Posterior cingulate gyrus (tissue), 11 donors: ENCODE measurements at regions not wholly inside any gene's neighbourhood (a gene's known extent, or its start where the extent isn't known, plus 50 kb on each side); places are given as distances from the start of the nearest gene placed in this dataset.
"Not testable (repeated sequence)": the region's sequence is repeated elsewhere in the genome, so short reads cannot be mapped to it uniquely, and the experiment has no call there.

Source experiments
- DNase-seq, 10 donors: peaks; one replicate each; pipeline versions ENCODE4 v3.0.0 to v3.0.0-alpha.2; 2020 to 2021; ENCODE audit warnings: mixed read lengths in 3 of 10
- intact Hi-C: fragments of 100-400 bp; cut with DNase I; formaldehyde crosslinking; loops from one replicate; pipeline ENCODE4 v1.15.1; 2023

DNA sequence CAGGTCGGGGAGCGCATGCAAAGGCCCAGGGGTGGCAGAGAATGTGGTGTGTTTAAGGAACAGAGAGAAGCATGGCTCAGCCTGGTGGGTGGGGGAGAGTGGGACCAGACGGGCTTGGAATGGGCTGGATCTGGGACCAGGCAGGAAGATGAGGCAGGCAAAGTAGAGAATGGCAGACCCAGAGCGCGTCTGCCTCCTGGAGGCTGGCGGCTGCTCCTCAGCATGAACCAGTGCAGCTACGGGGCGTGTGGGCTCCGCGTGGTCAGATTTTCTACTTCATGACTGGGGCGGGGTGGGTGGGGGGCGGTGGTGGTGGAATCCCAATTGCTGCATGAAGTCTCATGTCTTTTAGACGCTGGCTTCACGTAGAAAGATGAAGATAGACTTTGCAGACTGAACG is 135.6 kb downstream of the TFAP2C start:
- intact Hi-C loops = no loop called here

DNA sequence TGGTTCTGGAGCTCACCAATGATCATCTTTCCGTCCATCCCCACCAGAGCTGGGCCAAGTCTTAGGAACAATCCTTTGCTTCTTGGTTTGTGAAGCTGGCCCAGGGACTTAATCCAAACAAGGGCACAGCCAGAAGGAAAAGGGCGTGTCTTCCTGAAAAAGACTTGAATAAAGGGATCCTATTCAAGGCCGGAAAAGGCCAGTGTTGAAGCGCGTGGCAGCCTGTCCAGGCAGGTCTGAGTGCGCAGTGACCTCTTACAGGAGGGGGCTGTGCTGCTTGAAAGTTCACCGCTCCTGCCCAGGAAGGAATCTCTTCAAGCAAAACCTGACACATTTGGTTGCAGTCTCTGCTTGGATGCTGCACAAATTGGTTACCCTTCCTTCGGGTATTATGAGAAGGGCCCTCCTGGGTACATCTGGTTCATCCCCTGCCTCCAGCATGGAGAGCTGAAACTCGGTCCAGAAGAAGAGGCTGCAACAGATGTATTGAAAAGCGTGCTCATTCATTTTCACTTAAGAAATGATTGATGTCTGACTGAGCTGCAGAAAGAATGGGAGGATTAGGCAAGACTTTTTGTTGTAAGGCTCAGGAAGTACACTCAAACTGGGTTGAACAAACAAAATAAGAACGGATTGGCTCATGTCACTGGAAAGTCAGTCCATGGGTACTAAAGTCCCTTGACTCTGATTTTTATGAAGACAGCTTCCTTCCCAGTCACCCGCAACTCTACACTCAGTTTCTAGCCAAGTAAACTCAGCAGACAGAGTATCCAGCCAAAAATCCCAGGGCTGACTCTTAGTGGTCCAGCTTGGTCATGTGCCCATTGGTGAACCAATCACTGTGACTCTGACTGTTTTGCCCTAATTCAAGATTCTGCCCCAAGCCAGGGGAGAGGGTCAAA is 136.3 kb downstream of the TFAP2C start:
- intact Hi-C loops = no loop called here
- DNase-seq = no peak

More for the DNA sequence above, 135.6 kb downstream of the TFAP2C start:
- no peak for DNase-seq

DNA sequence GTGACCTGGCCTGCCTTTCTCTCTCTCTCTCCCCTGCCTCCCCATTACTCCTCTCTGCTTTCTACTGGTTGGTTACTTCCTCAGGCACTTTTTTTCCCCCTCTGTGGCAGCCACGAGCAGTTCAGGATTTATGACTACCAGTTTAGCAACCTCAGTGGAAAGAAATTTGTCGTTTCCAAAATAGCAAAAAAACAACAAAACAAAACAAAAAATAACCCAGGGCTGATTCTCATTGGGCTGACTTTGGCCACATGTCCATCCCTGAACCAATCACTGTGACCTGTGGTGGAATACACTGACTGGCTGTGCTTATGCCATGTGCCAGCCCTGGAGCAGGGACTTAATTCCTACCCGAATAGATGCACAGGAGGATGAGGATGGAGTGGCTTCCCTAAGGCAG is 137.4 kb downstream of the TFAP2C start:
- DNase-seq = no peak
- intact Hi-C loops = no loop called here

DNA sequence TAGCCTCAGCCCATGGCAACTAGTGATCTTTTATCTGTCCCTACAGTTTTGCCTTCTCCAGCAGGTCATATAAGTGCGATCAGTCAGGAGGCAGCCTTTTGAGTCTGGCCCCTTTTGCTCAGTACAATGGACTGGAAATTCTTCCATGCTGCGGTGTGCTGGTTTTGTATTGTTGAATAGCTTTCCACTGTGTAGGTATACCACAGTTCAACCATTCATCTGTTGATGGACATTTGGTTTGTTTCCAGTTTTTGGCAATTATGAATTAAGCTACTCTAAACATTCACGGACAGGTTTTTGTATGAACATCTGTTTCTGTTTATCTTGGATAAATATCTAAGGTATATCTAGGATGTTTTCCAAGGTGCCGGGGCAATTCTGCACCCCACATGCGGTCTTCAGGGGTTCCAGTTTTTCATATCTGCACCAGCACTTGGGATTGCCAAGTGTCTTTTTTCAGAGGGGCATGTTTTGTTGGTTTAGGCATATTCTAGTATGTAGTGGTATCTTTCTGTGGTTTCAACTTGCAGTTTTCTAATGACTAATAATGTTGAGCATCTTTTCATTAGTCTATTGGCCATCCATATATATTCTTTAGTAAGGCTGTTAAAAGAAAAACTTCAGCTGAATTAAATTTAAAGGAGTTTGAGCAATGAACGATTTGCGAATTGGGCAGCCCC is 141.0 kb downstream of the TFAP2C start:
- DNase-seq = no peak
- intact Hi-C loops = no loop called here

DNA sequence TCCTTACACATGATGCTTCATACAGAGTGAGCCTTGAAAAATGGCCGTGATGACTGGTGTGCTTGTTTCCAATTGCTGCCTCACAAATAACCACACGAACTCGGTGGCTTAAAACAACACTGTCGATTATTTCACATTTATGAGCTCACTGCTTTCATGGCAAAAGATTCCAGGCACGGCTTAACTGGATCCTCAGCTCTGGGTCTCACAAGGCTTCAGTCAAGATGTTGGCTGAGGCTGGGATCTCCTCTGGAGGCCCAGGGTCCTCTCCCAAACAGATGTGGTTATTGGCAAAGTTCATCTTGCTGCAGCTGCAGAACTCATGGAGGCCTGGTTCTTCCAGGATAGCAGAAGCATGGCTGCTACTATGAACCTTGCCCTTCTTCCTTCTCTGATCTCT is 144.6 kb downstream of the TFAP2C start:
- no peak for DNase-seq
- intact Hi-C loops = no loop called here

DNA sequence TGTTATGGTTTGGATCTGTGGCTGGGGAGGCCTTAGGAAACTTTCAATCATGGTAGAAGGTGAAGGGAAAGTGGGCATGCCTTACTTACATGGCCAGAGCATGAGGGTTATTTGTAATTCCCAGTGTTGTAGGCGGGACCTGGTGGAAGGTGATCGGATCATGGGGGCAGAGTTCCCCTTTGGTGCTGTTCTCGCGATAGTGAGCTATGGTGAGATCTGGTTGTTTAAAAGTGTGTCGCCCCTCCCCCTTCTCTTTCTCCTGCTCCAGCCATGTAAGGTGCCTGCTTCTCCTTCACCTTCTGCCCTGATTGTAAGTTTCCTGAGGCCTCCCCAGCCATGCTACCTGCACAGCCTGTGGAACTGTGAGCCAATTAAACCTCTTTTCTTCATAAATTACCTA is 145.8 kb downstream of the TFAP2C start:
- intact Hi-C loops = no loop called here
- DNase-seq = no peak

DNA sequence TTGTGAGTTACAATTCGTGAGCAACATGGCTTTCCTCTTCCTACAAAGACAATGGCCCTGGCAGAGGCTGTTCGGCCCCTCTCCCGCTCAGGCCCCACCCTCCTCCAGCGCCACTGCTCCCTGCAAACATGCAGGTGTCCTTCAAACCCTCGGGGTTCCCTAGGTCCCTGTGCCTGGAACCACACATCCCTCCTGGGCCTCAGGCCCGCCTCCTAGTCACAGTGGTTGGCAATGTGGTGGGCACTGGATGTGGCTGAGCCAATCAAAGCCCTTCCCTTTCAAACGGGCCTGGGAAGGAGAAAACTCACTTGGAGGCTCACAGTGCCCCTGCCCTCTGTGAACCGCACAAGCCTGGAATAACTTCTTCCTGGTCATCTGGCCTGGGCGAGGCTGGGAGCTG is 147.2 kb downstream of the TFAP2C start:
- intact Hi-C loops = no loop called here
- DNase-seq = no peak

DNA sequence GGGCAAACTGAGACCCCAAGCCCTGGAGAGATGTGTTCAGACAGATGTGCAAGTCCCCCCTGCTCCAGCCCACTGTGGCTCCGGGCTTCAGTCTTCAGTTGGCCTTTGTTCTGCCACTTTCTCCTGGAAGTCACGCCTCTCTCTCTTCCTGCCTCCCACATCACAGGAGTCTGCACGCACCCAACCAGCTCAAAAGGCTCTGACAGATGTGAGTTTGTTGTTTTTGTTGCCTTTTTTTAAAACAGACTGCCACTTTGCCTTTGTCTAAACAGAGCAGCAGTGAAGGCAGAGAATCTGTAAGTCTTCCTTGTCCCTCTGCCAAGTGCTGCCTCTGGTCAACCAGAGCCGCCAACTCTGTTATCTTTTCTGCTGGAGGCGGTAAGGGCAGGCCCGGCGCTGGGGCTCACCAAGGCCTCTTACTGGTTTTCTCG is 149.7 kb downstream of the TFAP2C start:
- no peak for DNase-seq
- intact Hi-C loops = no loop called here

DNA sequence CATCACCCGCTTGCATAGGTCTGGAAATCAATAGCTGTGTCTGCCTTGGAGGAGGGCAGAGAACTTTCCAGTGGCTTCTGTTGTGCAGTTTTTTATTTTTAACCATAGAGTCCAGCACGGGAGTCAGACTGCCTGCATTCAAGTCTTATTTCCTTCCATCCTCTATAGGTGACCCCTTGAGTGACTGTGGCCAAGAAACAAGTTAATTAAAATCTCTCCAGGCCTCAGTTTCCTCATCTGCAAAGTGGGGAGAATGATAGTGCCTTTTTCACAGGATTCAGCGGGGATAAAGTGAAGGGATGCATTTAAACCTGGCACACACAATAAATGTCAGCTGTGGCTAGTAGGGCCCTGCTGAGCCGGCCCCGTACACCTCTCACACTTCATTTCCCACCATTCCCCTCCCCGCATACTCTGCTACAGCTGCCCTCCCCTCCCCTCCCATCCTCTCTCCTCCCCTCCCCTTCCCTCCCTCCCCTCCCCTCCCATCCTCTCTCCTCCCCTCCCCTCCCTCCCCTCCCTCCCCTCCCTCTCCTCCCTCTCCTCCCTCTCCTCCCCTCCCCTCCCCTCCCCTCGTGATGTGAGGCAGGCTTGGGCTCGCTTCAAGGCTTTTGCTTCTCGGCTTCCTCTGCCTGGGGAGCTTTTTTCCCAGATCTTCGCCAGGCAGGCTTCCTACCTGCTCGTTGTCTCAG is 150.5 kb downstream of the TFAP2C start:
- DNase-seq = no peak
- intact Hi-C loops = no loop called here

DNA sequence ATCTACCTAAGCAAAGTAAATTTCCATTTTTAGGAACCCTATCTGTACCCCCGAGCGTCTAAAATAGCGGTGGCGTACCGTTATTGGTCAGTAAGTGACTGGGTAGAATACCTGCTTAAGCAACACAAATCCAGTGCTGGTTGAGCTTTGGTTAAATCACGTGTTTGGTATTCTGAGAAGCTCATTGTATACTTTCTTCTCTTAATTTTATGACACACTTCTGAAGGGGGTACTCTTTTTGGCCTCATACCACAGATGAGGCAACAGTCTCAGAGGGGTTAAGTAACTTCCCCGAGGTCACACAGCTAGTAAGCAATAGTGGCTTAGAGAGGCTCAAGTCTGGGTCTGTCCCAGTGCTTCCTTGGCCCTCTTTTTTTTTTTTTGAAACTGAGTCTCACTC is 151.2 kb downstream of the TFAP2C start:
- DNase-seq = no peak
- intact Hi-C loops = no loop called here

DNA sequence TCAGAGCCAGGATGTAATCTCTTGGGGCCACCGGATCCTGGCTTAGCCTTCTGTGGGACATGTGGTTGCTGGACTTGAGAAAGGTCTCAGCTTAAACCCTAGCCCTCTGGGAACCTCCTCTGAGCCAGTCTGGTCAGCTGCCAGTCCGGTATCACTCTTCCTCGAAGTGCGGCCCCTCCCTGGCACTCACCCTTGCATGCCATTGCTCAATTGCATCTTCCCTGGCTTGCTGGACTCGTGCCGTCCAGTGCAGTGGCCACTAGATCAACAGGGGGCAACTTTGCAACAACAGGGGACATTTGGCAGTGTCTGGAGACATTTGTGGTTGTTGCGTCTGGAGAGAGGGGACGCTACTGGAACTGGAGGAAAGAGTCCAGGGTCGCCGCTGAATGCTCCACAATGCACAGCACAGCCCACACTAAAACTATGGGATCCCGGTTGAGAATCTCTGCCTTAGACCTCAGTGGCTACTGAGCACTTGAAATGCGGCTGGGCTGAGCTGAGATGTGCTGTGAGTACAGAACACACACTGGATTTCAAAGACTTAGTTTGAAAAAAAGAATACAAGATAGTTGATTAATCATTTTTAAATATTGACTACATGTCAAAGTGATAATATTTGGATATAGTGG is 152.1 kb downstream of the TFAP2C start:
- DNase-seq = no peak
- intact Hi-C loops = no loop called here

DNA sequence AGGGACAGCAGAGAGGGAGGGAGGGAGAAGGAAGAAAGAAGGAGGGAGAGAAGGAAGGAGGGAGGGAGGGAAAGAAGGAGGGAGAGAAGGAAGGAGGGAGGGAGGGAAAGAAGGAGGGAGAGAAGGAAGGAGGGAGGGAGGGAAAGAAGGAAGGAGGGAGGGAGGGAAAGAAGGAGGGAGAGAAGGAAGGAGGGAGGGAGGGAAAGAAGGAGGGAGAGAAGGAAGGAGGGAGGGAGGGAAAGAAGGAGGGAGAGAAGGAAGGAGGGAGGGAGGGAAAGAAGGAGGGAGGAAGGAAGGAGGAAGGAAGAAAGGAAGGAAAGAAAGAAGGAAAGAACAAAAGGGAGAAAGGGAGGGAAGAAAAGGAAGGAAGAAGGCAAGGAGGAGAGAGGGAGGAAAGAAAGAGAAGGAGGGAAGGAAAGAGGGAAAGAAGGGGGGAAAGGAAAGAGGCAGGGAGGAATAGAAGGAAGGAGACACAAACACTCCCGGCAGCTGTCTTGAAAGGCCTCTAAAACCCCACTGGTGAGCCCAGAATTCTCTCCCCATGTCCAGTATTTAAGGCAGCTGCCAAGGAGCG is 153.0 kb downstream of the TFAP2C start:
- intact Hi-C loops, DNase-seq: not testable (repeated sequence)

DNA sequence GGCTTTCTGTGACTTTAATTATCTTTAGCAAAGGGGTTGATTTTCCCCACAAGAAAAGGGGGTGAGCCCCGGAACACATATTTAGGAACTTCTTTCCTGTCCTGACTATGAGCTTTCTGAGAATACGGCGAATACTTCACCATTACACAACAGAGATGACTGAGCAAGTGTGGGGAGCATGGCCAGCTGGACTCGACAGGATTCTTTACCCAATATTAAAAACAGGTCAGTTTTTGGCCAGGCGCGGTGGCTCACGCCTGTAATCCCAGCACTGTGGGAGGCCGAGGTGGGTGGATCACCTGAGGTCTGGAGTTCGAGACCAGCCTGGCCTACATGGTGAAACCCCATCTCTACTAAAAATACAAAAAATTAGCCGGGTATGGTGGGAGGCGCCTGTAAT is 153.7 kb downstream of the TFAP2C start:
- DNase-seq = not testable (repeated sequence)

DNA sequence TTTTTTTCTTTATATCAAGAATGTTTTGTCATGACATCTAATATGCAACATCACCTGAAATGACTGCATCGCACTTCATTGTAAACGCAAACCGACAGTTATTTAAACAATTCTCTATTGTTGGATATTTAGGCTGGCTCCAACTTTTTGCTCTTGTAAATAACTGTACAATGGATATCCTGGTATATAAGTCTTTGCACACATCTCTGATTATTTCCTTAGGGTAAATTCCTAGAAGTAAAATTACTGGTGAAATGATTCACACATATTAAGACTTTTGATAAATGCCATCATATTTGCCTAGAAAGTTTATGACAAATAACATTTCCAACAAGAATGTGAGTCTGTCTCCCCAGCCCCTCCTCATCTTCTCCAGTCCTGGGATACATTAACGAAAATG is 154.7 kb downstream of the TFAP2C start:
- no peak for DNase-seq
- intact Hi-C loops = no loop called here

More for the DNA sequence above, 153.7 kb downstream of the TFAP2C start:
- intact Hi-C loops = not testable (repeated sequence)

DNA sequence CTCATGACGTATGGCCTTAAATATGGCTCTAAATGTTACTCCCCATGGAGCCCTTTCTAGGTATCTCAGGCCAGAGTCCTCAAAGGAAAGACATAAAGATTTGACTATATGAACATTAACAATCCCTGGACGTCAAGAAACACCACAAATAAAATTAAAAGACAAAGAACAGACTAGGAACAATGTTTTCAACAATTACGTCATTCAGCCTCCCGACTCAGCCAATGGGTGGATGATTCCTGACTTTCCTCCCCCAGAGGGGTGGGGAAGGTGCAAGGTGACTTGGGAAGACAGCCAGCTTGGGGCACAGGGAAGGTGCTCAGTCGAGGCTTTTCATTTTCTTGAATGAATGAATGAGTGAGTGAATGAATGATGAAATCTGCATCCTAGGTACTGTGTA is 157.4 kb downstream of the TFAP2C start:
- DNase-seq = peak in 1 of 10 donors; percentile 9
- intact Hi-C loops = no loop called here

DNA sequence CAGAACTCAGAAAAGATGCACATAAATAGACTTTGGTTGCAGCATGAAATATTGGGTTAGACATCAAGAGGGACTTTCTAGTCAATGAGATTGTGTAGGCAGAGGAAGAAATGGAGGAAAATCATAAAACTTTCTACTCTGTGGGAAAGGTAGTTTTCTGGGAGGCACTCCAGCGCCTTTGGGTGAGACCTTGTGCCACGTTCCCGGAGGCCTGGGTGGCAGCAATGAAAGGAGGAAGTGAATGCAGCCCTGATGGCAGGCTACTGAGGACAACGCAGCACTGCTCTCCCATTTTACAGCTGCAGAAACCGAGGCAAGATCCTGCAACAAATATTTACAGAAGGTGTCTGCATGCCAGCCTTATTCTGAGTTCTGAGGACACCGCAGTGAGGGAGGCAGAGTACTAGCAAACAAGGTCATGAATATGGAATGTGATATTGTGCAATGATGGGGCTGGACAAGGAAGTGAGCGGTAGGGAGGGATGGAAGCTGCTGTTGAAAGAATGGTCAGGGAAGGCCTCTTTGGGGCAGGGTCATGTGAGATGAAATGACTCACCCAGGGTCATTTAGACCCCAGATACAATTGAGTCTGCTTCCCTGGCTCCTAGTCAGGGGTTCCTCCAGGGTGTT is 159.1 kb downstream of the TFAP2C start:
- intact Hi-C loops = no loop called here
- peak in 1 of 10 donors; percentile 52 for DNase-seq

DNA sequence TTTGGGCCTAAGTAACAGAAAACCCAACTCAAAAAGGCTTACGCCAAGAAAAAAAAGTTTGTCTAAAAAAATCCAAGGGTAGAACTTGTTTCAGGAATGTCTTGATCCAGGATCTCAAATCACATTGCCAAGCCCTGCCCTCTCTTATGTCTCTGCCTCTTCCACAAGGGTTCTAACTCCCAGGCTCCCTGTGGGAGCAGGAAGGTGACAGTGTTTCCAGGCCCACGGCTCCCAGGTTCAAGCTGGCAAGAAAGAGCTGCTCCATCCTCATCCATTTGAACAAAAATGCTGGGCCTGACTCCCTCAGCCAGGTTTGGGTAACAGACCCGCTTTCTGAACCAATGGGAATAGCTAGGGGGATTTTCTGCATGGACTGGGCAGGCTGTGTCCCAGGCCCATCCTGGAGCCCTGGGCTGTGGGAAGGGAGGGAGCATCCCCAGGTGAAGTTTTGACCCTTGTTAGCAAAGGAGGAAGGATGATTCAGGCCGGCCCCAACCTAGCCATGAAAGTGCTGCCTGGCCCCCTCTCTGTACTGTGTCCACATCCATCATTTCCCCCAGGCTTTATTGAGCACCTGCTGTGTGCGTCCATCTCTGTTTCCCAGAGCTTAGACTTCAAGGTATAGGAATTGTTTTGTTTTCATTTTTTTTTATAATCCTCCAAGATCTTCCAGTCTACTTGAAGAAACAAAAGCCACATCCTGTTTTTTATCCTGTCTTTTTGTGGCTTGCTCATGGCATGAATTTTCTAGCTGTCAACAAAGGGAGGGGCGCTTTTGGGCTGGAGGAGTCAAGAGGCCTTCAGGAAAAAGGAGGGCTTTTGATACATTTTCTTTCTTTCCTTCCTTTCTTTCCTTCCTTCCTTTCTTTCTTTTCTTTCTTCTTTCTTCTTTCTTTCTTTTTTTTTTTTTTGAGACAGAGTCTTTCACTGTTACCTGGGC is 159.8 kb downstream of the TFAP2C start:
- peak in 1 of 10 donors; percentile 70 for DNase-seq
- intact Hi-C loops = no loop called here

DNA sequence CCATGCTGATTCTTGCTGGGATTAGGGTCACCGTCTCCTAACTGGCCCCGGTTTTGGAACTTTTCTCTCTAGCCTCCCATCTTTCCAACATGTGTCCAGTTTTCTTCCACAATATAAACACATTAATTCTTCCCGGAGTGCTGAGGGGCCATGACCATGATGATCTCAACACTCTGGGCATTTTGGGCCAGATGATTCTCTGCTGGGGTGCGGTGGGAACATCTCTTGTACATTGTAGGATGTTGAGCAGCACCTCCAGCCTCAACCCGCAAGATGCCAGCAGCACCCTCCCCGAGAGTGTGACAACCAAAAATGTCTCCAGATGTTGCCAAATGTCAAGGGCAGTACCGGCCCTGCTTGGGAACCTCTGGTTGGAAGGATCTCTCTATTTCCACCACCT is 164.8 kb downstream of the TFAP2C start:
- DNase-seq = no peak
- intact Hi-C loops = no loop called here

DNA sequence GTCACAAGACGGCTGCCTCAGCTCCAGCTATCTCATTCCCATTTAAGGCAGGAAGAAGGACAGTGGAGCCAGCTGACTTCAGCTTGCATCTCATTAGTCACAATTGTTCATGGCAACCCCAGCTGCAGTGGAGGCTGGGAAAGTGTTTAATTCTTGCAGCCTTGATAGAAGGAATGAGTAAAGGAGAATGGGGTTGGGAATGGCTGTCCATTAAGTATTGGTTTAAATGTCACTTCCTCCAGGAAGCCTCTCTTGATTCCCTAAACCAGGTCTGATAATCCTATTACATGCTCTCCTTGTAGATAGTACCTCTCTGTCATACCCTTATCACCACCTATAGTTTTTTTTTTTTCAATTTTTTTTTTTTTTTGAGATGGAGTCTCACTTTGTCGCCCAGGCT is 166.4 kb downstream of the TFAP2C start:
- intact Hi-C loops = no loop called here
- DNase-seq = no peak
